Calu3 (cell line): ENCODE measurements at regions not wholly inside any gene's neighbourhood (a gene's known extent, or its start where the extent isn't known, plus 50 kb on each side); places are given as distances from the start of the nearest gene placed in this dataset.

Experiments used
- BruUV-seq: library from RNA; stranded (reverse); fragments of 400-500 nt; replicated peaks from 2 replicates; lab custom pipeline; 2021; lab: Mats Ljungman, UMichigan
- CTCF ChIA-PET: fragments of 300-600 bp; sonication (Branson Sonifier 250); formaldehyde crosslinking; loops from one replicate; lab custom pipeline; 2022; ENCODE audit warnings: antibody characterized with exemption; lab: Charles Lee
- DNase-seq: peaks from one replicate; pipeline ENCODE4 v3.0.0; 2022
- H3K27ac Mint-ChIP-seq: one replicate; pipeline ENCODE4 v1.8.0; 2022; ENCODE audit warnings: mixed read lengths; ENCODE audit not compliant: unreplicated experiment
- H3K27me3 Mint-ChIP-seq: one replicate; pipeline ENCODE4 v1.8.0; 2022; ENCODE audit warnings: mixed read lengths; ENCODE audit not compliant: unreplicated experiment
- H3K36me3 Mint-ChIP-seq: one replicate; pipeline ENCODE4 v1.8.0; 2022; ENCODE audit warnings: mild to moderate bottlenecking, moderate library complexity, mixed read lengths; ENCODE audit not compliant: insufficient read depth, unreplicated experiment
- H3K4me1 Mint-ChIP-seq: one replicate; pipeline ENCODE4 v1.8.0; 2022; ENCODE audit warnings: mild to moderate bottlenecking, low read depth, mixed read lengths; ENCODE audit not compliant: unreplicated experiment
- H3K4me3 Mint-ChIP-seq: one replicate; pipeline ENCODE4 v1.8.0; 2022; ENCODE audit warnings: mild to moderate bottlenecking, low read depth, moderate library complexity, mixed read lengths; ENCODE audit not compliant: unreplicated experiment
- H3K9me3 Mint-ChIP-seq: one replicate; pipeline ENCODE4 v1.8.0; 2022; ENCODE audit warnings: low read depth, mixed read lengths; ENCODE audit not compliant: unreplicated experiment
- CTCF ChIP-seq: fragments of 200-600 bp; IDR thresholded peaks from one replicate; pipeline ENCODE4 v1.8.0; 2022; ENCODE audit warnings: antibody characterized with exemption; ENCODE audit not compliant: unreplicated experiment
- intact Hi-C: fragments of 100-400 bp; cut with micrococcal nuclease; formaldehyde crosslinking; loops from one replicate; pipeline ENCODE4 v1.10.0; 2022; ENCODE audit not compliant: unreplicated experiment

- no peak for DNase-seq
- CTCF ChIA-PET: no interaction called here
- intact Hi-C loops: no loop called here
- peaks cover 5% of the 10 kb centered on the region for H3K36me3 Mint-ChIP-seq
- H3K4me1 Mint-ChIP-seq: peaks cover 1% of the 10 kb centered on the region
- H3K27me3 Mint-ChIP-seq: no peaks in the 10 kb centered on the region
- TF ChIP-seq CTCF: no peak
- H3K4me3 Mint-ChIP-seq: no peak overlapping the region
- H3K27ac Mint-ChIP-seq: no peak overlapping the region
- H3K9me3 Mint-ChIP-seq: peaks cover 3% of the 10 kb centered on the region
- no TSS peak for BruUV-seq
Measured at GRCh38 chr6:169157197-169158148, 96.2 kb downstream of the THBS2 start.

GRCh38 chr6:169156793-169157147 is 96.9 kb downstream of the THBS2 start:
- H3K27me3 Mint-ChIP-seq: no peaks in the 10 kb centered on the region
- no peaks in the 10 kb centered on the region for H3K4me1 Mint-ChIP-seq
- BruUV-seq: no TSS peak
- TF ChIP-seq CTCF: no peak
- intact Hi-C loops: no loop called here
- H3K4me3 Mint-ChIP-seq: no peak overlapping the region
- no peak overlapping the region for H3K27ac Mint-ChIP-seq
- CTCF ChIA-PET: no interaction called here
- no peaks in the 10 kb centered on the region for H3K36me3 Mint-ChIP-seq
- no peak for DNase-seq
- H3K9me3 Mint-ChIP-seq: peaks cover 3% of the 10 kb centered on the region

GRCh38 chr6:169156108-169156792 is 97.4 kb downstream of the THBS2 start:
- no peak for DNase-seq
- Mint-ChIP-seq H3K27me3 (no peaks in the 10 kb centered on the region), H3K4me1 (no peaks in the 10 kb centered on the region), H3K36me3 (no peaks in the 10 kb centered on the region), H3K27ac (no peak overlapping the region), H3K9me3 (peaks cover 3% of the 10 kb centered on the region), H3K4me3 (no peak overlapping the region)
- TF ChIP-seq CTCF: no peak
- no TSS peak for BruUV-seq
- intact Hi-C loops: no loop called here
- CTCF ChIA-PET: no interaction called here

GRCh38 chr6:169155481-169155880 is 98.2 kb downstream of the THBS2 start:
- intact Hi-C loops: no loop called here
- no peak for DNase-seq
- H3K4me3 Mint-ChIP-seq: no peak overlapping the region
- no peak overlapping the region for H3K27ac Mint-ChIP-seq
- BruUV-seq: no TSS peak
- no peaks in the 10 kb centered on the region for H3K4me1 Mint-ChIP-seq
- TF ChIP-seq CTCF: no peak
- CTCF ChIA-PET: no interaction called here
- H3K9me3 Mint-ChIP-seq: peaks cover 3% of the 10 kb centered on the region
- H3K27me3 Mint-ChIP-seq: no peaks in the 10 kb centered on the region
- H3K36me3 Mint-ChIP-seq: no peaks in the 10 kb centered on the region
